ENCODE measurements at regions not wholly inside any gene's neighbourhood (a gene's known extent, or its start where the extent isn't known, plus 50 kb on each side); places are given as distances from the start of the nearest gene placed in this dataset.

DNA sequence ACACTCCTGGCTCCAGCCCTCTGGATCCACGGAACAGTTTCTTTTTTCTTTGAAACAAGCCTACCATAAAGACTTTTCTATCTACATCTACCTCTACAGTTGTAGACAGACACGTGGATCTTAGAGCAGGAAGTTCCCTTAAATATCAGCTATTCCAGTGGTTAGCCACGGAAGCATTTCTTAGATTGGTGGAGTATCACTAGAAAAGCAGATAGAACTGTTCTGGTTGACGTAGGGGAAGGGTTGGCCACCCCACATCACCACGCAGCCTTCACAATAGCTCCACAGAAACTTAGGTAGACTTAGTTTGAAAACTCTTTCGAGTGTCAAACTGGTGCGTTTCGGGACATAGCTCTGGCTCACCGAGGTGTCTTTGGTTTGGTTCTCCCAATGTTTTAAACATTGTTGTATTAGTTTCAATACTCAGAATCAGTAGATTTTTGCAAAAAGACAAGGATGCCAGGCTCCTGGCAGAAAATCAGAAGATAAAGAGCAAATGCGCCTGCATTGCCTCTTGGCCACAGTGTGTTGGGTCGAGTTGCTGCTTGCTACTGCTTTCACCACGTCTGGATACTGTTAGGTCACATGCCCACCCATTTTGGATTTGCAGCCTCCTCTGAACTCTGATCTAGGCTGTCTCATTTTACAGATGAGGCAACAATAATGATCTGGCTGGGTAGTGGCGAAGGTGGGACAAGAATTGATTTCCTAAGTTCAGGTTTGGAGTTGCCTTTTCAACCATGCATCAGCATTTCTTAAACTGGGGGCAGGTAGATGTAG is 71.5 kb upstream of the DTNBP1 start:
- DNase-seq (ENCODE audit: low read depth): no peak

DNA sequence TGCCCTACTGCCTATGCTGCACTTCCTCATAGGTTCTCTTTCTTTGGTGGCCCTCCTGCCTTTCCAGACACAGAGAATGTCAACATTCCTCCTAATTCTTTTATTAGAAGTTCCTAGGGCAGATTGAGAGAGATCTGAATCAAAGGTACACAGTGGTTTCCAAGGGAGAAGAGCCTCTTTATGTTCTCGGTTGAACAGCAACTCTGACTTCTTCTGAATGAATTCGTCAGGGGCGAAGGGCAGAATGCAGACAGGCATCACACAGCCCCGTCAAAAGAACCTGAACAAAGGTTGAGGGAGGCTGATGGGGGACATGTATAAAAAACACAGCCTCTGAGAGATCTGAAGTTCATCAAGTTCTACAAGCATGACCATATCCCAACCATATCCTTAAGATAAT is 68.1 kb upstream of the DTNBP1 start:
- DNase-seq (ENCODE audit: low read depth): no peak

GRCh38 chr6:15730442-15730841 is 67.6 kb upstream of the DTNBP1 start:
- DNase-seq (ENCODE audit: low read depth): no peak

DNA sequence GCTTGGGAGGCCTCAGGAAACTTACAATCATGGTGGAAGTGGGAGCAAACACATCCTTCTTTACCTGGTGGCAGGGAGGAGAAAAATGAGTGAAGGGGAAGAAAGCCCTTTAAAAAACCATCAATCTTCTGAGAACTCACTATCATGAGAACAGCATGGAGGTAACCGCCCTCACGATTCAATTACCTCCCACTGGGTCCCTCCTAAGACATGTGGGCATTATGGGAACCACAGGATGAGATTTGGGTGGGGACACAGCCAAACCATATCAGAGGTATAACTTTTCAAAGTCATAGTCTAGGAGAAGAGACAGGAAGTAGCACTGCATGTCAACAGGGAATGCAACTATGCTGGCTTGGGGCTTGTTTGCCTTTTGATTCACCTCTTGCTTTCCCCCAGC is 59.9 kb upstream of the DTNBP1 start:
- DNase-seq (ENCODE audit: low read depth): no peak

- DNase-seq (ENCODE audit: low read depth): no peak
Measured at GRCh38 chr6:15716889-15717288, 54.1 kb upstream of the DTNBP1 start.

- no peak for DNase-seq (ENCODE audit: low read depth)
Measured at GRCh38 chr6:15715851-15716250, 53.0 kb upstream of the DTNBP1 start.

GRCh38 chr6:15715060-15715459 is 52.2 kb upstream of the DTNBP1 start:
- DNase-seq (ENCODE audit: low read depth): no peak

DNA sequence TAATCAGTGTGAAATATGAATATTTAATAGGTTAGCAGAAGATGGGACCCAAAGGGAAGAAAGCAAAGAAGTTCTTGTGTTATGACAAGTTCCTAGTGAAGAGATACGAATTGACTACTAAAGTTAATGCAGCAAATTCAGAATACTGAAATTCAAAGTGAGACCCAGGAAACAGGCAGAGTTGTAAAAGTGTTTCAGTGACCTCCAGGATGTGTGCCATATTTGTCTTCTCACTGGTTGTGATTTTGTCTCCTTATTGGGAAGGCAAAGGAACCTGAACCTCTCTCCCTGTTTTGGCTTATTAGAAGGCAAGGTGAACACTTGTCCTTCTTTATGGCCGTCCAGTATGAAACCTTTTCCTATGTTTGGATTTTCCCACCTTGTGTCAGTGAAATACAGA is 51.8 kb upstream of the DTNBP1 start:
- DNase-seq (ENCODE audit: low read depth): no peak

GRCh38 chr6:15713325-15713724 is 50.5 kb upstream of the DTNBP1 start:
- no peak for DNase-seq (ENCODE audit: low read depth)

GRCh38 chr6:15712797-15713196 is 50.0 kb upstream of the DTNBP1 start:
- peak; percentile 47 for DNase-seq (ENCODE audit: low read depth)

Data from fibroblast of gingiva (primary cell).